NCI-H2029 (cell line): ENCODE measurements at regions not wholly inside any gene's neighbourhood (a gene's known extent, or its start where the extent isn't known, plus 50 kb on each side); places are given as distances from the start of the nearest gene placed in this dataset.

Experiments used
- DNase-seq: peaks from one replicate; lab custom pipeline; 2025; lab: John Stamatoyannopoulos, UW

GRCh38 chr16:74031551-74031950 is 265.1 kb upstream of the PSMD7 start:
- no peak for DNase-seq

- no peak for DNase-seq
Measured at GRCh38 chr16:74030000-74030706, 266.5 kb upstream of the PSMD7 start.

- DNase-seq, result no peak
Measured at GRCh38 chr16:74029115-74029792, 267.4 kb upstream of the PSMD7 start.

- no peak for DNase-seq
Measured at GRCh38 chr16:74026373-74027281, 270.0 kb upstream of the PSMD7 start.

GRCh38 chr16:74024953-74025352 is 271.7 kb upstream of the PSMD7 start:
- DNase-seq, result no peak

GRCh38 chr16:74020095-74020670 is 276.4 kb upstream of the PSMD7 start:
- DNase-seq, result no peak

GRCh38 chr16:74019612-74020011 is 277.0 kb upstream of the PSMD7 start:
- no peak for DNase-seq

- DNase-seq, result no peak
Measured at GRCh38 chr16:74015953-74016352, 280.7 kb upstream of the PSMD7 start.

- no peak for DNase-seq
Measured at GRCh38 chr16:73998707-73999106, 297.9 kb upstream of the PSMD7 start.

- no peak for DNase-seq
Measured at GRCh38 chr16:73997971-73998370, 298.6 kb upstream of the PSMD7 start.

GRCh38 chr16:73997340-73997711 is 299.3 kb upstream of the PSMD7 start:
- no peak for DNase-seq

GRCh38 chr16:73996624-73997339 is 299.8 kb upstream of the PSMD7 start:
- DNase-seq, result no peak

- DNase-seq, result no peak
Measured at GRCh38 chr16:73993878-73994277, 302.7 kb upstream of the PSMD7 start.

GRCh38 chr16:73978407-73978784 is 318.2 kb upstream of the PSMD7 start:
- no peak for DNase-seq

GRCh38 chr16:73976644-73977043 is 320.0 kb upstream of the PSMD7 start:
- DNase-seq, result no peak

- no peak for DNase-seq
Measured at GRCh38 chr16:73973174-73973573, 323.4 kb upstream of the PSMD7 start.

- no peak for DNase-seq
Measured at GRCh38 chr16:73966851-73967250, 329.8 kb upstream of the PSMD7 start.

- no peak for DNase-seq
Measured at GRCh38 chr16:73965591-73965990, 331.0 kb upstream of the PSMD7 start.

GRCh38 chr16:73956587-73957494 is 339.8 kb upstream of the PSMD7 start:
- DNase-seq, result peak; percentile 13

- no peak for DNase-seq
Measured at GRCh38 chr16:73955702-73956101, 340.9 kb upstream of the PSMD7 start.

- no peak for DNase-seq
Measured at GRCh38 chr16:73955255-73955654, 341.4 kb upstream of the PSMD7 start.
